ENCODE measurements at regions not wholly inside any gene's neighbourhood (a gene's known extent, or its start where the extent isn't known, plus 50 kb on each side); places are given as distances from the start of the nearest gene placed in this dataset.

GRCh38 chr10:108908096-108908495, 1015.2 kb downstream of the XPNPEP1 start (continued):
- no peak for TF ChIP-seq ZNF425 (CRISPR knock-in tag; conservative IDR thresholded peaks at IDR 0.05)
- TF ChIP-seq NFATC4 (CRISPR knock-in tag; IDR thresholded peaks at IDR 0.05), result no peak
- TF ChIP-seq RORB (CRISPR knock-in tag; IDR thresholded peaks at IDR 0.05), result no peak
- no peak for TF ChIP-seq OVOL2 (CRISPR knock-in tag; IDR thresholded peaks at IDR 0.05; ENCODE audit: borderline replicate concordance)
- TF ChIP-seq IRF2 (CRISPR knock-in tag; IDR thresholded peaks at IDR 0.05; ENCODE audit: borderline replicate concordance, low read depth), result no peak

- CTCF ChIA-PET, result interaction anchor here (1.2 kb wide), 1 partner anchor 868 kb away, joined by 3 read pairs; no protein-coding TSS in a partner anchor
- ATAC-seq, result no peak
- Mint-ChIP-seq H3K27me3 (ENCODE audit: low read depth) (peaks cover 5% of the 10 kb centered on the region), H3K4me3 (no peak overlapping the region), H3K27ac (no peak overlapping the region), H3K4me1 (no peaks in the 10 kb centered on the region), H3K36me3 (no peaks in the 10 kb centered on the region), H3K9me3 (no peaks in the 10 kb centered on the region)
- POLR2A ChIA-PET, result no interaction called here
- TF ChIP-seq FOXP1 (CRISPR knock-in tag; IDR thresholded peaks at IDR 0.05; ENCODE audit: borderline replicate concordance) (no peak), GRHL2 (CRISPR knock-in tag; IDR thresholded peaks at IDR 0.05; ENCODE audit: insufficient replicate concordance, severe bottlenecking) (no peak), SMAD4 (CRISPR knock-in tag; IDR thresholded peaks at IDR 0.05) (no peak), E2F4 (CRISPR knock-in tag; IDR thresholded peaks at IDR 0.05; ENCODE audit: borderline replicate concordance, low read depth) (no peak), FOXK1 (CRISPR knock-in tag; IDR thresholded peaks at IDR 0.05) (no peak)
- no peak for DNase-seq (ENCODE audit: low spot score)
Measured at GRCh38 chr10:108905821-108906220, 1017.5 kb downstream of the XPNPEP1 start.

- H3K4me3 Mint-ChIP-seq, result no peak overlapping the region
- DNase-seq (ENCODE audit: low spot score), result no peak
- H3K4me1 Mint-ChIP-seq, result no peaks in the 10 kb centered on the region
- no peaks in the 10 kb centered on the region for H3K36me3 Mint-ChIP-seq
- CTCF ChIA-PET, result no interaction called here
- no peaks in the 10 kb centered on the region for H3K9me3 Mint-ChIP-seq
- TF ChIP-seq MYBL2 (CRISPR knock-in tag; IDR thresholded peaks at IDR 0.05) (no peak), E2F4 (CRISPR knock-in tag; IDR thresholded peaks at IDR 0.05; ENCODE audit: borderline replicate concordance, low read depth) (no peak), ZNF138 (CRISPR knock-in tag; conservative IDR thresholded peaks at IDR 0.05) (no peak), NFATC4 (CRISPR knock-in tag; IDR thresholded peaks at IDR 0.05) (no peak), ZNF232 (CRISPR knock-in tag; IDR thresholded peaks at IDR 0.05) (no peak), STAT6 (CRISPR knock-in tag; conservative IDR thresholded peaks at IDR 0.05; ENCODE audit: low read depth) (no peak), SP1 (CRISPR knock-in tag; conservative IDR thresholded peaks at IDR 0.05) (no peak), ZNF423 (CRISPR knock-in tag; IDR thresholded peaks at IDR 0.05) (no peak), GTF2I (CRISPR knock-in tag; conservative IDR thresholded peaks at IDR 0.05) (no peak), SOX15 (CRISPR knock-in tag; IDR thresholded peaks at IDR 0.05) (no peak), SMAD3 (CRISPR knock-in tag; IDR thresholded peaks at IDR 0.05; ENCODE audit: borderline replicate concordance) (no peak), ETV6 (CRISPR knock-in tag; IDR thresholded peaks at IDR 0.05) (no peak), ZNF416 (CRISPR knock-in tag; IDR thresholded peaks at IDR 0.05) (no peak)
- H3K27ac Mint-ChIP-seq, result no peak overlapping the region
- POLR2A ChIA-PET, result no interaction called here
- H3K27me3 Mint-ChIP-seq (ENCODE audit: low read depth), result no peaks in the 10 kb centered on the region
- ATAC-seq, result no peak
Measured at GRCh38 chr10:108905171-108905570, 1018.1 kb downstream of the XPNPEP1 start.

All from WTC11 (cell line).